ENCODE measurements at regions not wholly inside any gene's neighbourhood (a gene's known extent, or its start where the extent isn't known, plus 50 kb on each side); places are given as distances from the start of the nearest gene placed in this dataset.

GRCh38 chr2:14817848-14818247, 185.3 kb downstream of the LRATD1 start:
- TF ChIP-seq POLR2AphosphoS5 (IDR thresholded peaks at IDR 0.05; ENCODE audit: borderline replicate concordance, low read depth, low read length) (no peak), EZH2 (IDR thresholded peaks at IDR 0.05) (no peak), FOXP2 (optimal IDR thresholded peaks at IDR 0.05; ENCODE audit: control extremely low read depth, extremely low read length, insufficient read depth) (no peak)
